ENCODE measurements at regions not wholly inside any gene's neighbourhood (a gene's known extent, or its start where the extent isn't known, plus 50 kb on each side); places are given as distances from the start of the nearest gene placed in this dataset.
"Not testable (repeated sequence)": the region's sequence is repeated elsewhere in the genome, so short reads cannot be mapped to it uniquely, and the experiment has no call there.

DNA sequence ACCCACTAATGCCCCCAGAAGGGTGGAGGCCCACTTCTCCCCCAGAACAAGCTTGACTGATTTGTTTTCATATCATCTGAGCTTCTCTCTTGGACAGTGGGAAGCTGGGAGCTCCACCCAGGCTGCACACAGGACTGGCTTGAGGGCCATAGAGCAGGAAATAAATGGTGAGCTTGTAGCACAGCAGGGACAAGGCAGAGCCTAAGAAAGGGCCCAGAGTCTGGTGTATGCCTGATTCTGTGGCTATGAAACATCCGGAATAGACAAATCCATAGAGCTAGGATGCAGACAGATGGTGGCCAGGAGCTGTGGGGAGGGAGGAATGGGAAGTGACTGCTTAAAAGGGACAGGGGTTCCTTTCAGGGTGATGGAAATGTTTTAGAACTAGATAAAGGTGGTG lies 79.0 kb downstream of the ARL6IP4 start:
- intact Hi-C loops (cut with micrococcal nuclease): no loop called here
- H3K27ac Mint-ChIP-seq: no peak overlapping the region
- H3K36me3 Mint-ChIP-seq (ENCODE audit: low read depth): no peaks in the 10 kb centered on the region
- H3K4me3 Mint-ChIP-seq: no peak overlapping the region
- no peaks in the 10 kb centered on the region for H3K27me3 Mint-ChIP-seq
- no peaks in the 10 kb centered on the region for H3K9me3 Mint-ChIP-seq
- H3K4me1 Mint-ChIP-seq (ENCODE audit: low read depth): peaks cover 36% of the 10 kb centered on the region

DNA sequence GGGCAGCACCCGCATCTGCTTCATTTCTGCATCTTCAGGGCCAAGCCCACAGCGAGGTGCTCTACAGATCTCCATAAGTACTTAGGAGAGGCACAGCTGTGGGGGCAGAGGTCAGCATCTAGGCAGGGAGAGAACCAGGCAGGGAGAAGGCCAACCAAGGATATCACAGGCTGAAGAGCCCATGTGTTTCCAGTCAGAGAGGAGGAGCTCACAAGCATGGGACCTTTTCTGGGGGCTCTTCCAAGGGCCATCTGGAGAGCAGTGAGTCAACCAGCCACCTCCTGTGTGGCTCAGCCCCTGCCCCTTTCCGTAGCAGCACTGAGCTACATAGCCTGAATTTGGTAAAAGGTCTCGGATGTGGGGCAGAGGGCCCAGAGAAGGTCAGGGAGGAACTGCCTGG lies 78.5 kb downstream of the ARL6IP4 start:
- peaks cover 30% of the 10 kb centered on the region for H3K4me1 Mint-ChIP-seq (ENCODE audit: low read depth)
- no peak overlapping the region for H3K4me3 Mint-ChIP-seq
- H3K27ac Mint-ChIP-seq: no peak overlapping the region

DNA sequence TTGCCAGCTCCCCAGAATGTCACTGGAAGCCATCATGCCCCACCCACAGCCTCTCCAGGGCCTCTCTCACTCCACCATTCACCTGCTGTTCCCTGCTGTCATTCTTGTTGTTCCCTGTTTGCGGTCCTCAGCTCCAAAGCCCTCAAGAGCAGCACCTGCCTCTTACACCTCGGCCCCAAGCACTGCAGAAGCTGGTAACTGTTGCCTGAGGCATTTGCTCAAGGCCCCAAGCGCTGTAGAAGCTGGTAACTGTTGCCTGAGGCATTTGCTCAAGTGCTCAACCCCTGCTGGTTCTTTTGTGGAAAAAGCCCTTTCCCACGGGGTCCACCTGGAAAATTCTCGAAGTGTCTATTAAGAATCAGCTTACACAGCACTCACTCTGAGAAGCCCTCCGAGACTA lies 78.0 kb downstream of the ARL6IP4 start:
- no peaks in the 10 kb centered on the region for H3K27me3 Mint-ChIP-seq
- H3K36me3 Mint-ChIP-seq (ENCODE audit: low read depth): no peaks in the 10 kb centered on the region
- intact Hi-C loops (cut with micrococcal nuclease): no loop called here
- no peaks in the 10 kb centered on the region for H3K9me3 Mint-ChIP-seq
- no peak overlapping the region for H3K4me3 Mint-ChIP-seq
- no peak overlapping the region for H3K27ac Mint-ChIP-seq
- peaks cover 25% of the 10 kb centered on the region for H3K4me1 Mint-ChIP-seq (ENCODE audit: low read depth)

More for the DNA sequence above, 78.5 kb downstream of the ARL6IP4 start:
- intact Hi-C loops (cut with micrococcal nuclease): no loop called here
- H3K27me3 Mint-ChIP-seq: no peaks in the 10 kb centered on the region
- H3K36me3 Mint-ChIP-seq (ENCODE audit: low read depth): no peaks in the 10 kb centered on the region
- H3K9me3 Mint-ChIP-seq: no peaks in the 10 kb centered on the region

DNA sequence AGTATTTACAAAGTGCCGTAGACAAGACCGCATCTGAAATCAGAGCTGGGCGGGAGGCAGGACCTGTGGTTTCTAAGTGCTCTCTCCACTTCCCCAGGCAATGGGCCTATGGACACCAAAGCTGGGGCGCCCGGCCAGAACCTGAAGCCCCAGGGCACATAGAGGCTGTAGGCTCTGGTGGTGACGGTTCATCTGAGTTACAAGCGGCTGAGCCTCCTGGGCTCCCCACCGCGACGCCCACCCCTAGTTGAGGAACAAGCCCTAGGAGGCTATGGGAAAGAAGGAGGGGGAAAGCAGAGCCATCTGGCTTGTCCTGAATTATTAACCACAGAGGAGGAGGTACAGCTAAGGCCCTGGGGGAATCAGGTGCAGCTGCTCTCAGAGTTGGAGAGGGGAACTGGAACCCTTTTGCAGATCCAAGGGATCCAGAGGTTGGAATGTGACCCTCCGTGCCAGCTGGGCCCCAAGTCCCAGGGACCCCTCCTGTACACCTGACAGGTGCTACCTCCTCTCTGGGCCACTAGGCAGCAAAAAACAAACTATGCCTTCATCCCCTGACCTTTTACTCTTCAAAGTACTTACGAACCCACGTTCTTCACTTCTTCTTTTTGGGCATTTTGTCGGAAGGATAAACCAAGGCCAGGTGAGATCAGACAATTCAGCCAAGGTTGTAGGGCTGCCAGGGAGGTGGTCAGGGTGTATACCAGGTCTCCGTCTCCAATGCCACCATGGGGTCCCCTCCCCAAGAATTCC lies 77.2 kb downstream of the ARL6IP4 start:
- H3K4me3 Mint-ChIP-seq: no peak overlapping the region
- no peaks in the 10 kb centered on the region for H3K9me3 Mint-ChIP-seq
- no peaks in the 10 kb centered on the region for H3K36me3 Mint-ChIP-seq (ENCODE audit: low read depth)
- H3K4me1 Mint-ChIP-seq (ENCODE audit: low read depth): peaks cover 17% of the 10 kb centered on the region
- intact Hi-C loops (cut with micrococcal nuclease): no loop called here
- H3K27me3 Mint-ChIP-seq: no peaks in the 10 kb centered on the region
- H3K27ac Mint-ChIP-seq: no peak overlapping the region

DNA sequence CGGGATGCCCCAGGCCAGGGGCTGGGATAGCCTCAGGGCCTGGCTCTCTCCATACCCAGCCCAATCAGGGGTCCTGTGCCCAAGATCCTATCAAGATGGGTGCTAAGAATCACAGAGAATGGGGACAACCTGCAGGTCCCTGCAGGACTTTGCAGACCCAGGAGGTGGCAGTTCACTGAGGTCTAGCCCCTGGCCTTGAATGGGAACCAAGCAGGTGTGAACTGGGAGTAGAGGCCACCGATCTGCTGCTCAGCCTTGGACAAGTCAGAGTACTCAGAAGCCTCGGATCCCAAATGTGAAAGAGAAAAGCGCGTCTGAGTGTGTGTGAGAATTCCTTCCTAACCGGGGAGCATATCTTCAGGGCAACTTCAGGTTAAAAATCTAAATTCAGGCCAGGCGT lies 76.2 kb downstream of the ARL6IP4 start:
- no peak overlapping the region for H3K4me3 Mint-ChIP-seq
- H3K27ac Mint-ChIP-seq: no peak overlapping the region
- peaks cover 10% of the 10 kb centered on the region for H3K4me1 Mint-ChIP-seq (ENCODE audit: low read depth)
- H3K36me3 Mint-ChIP-seq (ENCODE audit: low read depth): no peaks in the 10 kb centered on the region
- H3K27me3 Mint-ChIP-seq: no peaks in the 10 kb centered on the region
- H3K9me3 Mint-ChIP-seq: no peaks in the 10 kb centered on the region
- intact Hi-C loops (cut with micrococcal nuclease): no loop called here

DNA sequence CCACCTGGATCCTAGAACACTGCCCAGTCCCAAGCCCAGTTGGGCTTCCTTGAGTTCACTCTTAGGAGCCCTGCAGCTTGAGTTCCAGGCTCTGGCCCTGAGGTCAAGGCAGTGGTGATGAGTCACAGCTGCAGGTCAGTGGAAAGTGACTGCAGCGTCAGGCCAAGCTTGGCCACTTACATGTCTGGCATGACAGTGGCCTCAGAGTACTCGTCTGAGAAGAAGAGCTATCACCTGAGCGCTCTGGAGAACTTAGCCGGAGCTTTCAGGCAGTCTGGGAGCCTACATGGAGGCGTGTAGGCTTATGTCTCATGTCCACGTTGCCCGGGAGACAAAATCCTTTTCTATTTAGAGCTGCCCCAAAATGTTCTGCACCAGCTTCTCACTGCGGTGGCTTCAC lies 75.6 kb downstream of the ARL6IP4 start:
- peaks cover 12% of the 10 kb centered on the region for H3K4me1 Mint-ChIP-seq (ENCODE audit: low read depth)
- H3K27ac Mint-ChIP-seq: no peak overlapping the region

DNA sequence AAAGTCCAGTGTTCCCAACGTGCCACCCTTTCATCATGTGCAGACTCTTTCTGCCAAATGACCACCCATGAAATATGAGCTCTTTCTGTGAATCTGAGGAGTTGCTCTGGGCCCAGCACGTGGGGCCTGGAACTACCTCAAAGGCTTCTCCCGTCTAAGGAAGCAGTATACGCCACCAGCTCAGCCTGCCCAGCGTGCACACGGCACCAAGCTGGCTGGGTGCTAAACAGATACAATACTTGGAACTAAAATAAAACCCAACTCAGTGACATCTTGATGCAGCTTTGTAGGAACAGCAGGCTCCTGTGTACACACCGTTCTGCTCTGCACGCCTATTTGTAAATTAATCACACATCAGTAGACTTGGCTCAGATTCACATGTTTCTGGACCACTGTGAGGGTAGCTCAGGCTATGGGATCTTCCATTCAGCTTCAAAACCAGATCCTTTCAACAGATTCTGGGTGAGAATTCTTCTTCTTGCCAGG lies 74.8 kb downstream of the ARL6IP4 start:
- H3K9me3 Mint-ChIP-seq: no peaks in the 10 kb centered on the region
- H3K4me3 Mint-ChIP-seq: no peak overlapping the region
- intact Hi-C loops (cut with micrococcal nuclease): no loop called here
- H3K27me3 Mint-ChIP-seq: no peaks in the 10 kb centered on the region
- H3K27ac Mint-ChIP-seq: no peak overlapping the region
- no peaks in the 10 kb centered on the region for H3K36me3 Mint-ChIP-seq (ENCODE audit: low read depth)
- peaks cover 12% of the 10 kb centered on the region for H3K4me1 Mint-ChIP-seq (ENCODE audit: low read depth)

More for the DNA sequence above, 75.6 kb downstream of the ARL6IP4 start:
- H3K36me3 Mint-ChIP-seq (ENCODE audit: low read depth): no peaks in the 10 kb centered on the region
- no peak overlapping the region for H3K4me3 Mint-ChIP-seq
- intact Hi-C loops (cut with micrococcal nuclease): no loop called here
- no peaks in the 10 kb centered on the region for H3K9me3 Mint-ChIP-seq
- no peaks in the 10 kb centered on the region for H3K27me3 Mint-ChIP-seq

DNA sequence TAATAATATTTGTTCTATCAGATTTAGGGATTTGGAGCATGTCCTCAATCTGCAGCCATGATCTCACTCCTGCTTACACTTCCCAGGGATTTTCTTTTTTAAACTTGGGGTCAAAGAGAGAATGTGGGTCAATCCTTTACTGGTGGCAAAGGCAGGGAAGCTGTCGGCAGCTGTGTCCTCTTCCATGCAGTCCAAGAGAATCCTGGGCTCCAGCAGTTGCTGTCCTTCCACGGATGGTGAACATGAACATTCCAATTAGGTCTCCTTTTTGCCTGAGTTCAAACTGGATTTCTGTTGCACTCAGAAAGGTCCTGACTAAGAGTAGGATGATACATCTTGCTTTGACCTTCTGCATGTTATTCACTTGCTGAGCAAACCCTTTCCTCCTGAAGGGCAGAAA lies 73.9 kb downstream of the ARL6IP4 start:
- H3K4me3 Mint-ChIP-seq: no peak overlapping the region
- H3K4me1 Mint-ChIP-seq (ENCODE audit: low read depth): peaks cover 8% of the 10 kb centered on the region
- intact Hi-C loops (cut with micrococcal nuclease): no loop called here
- H3K36me3 Mint-ChIP-seq (ENCODE audit: low read depth): no peaks in the 10 kb centered on the region
- no peaks in the 10 kb centered on the region for H3K27me3 Mint-ChIP-seq
- no peaks in the 10 kb centered on the region for H3K9me3 Mint-ChIP-seq
- no peak overlapping the region for H3K27ac Mint-ChIP-seq

DNA sequence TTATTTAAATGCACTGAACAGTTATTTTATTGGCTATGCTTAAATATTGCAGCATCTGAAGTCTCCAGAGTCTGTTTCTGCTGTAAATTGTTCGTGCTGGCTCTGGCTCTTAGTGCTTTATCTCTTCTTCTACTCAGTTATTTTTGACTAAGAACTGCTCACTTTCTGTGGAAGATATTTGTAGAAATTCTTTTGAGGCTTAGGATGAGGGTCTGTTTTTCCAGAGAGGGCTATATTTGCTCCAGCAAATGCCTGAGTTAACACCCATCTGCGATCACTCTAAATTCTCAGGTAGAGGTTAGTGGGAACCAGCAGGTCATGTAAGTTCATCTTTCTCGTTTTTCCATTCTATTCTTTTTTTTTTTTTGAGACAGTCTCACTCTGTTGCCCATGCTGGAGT lies 71.1 kb downstream of the ARL6IP4 start:
- Mint-ChIP-seq H3K9me3 (no peaks in the 10 kb centered on the region), H3K27ac (no peak overlapping the region), H3K36me3 (ENCODE audit: low read depth) (no peaks in the 10 kb centered on the region), H3K4me3 (no peak overlapping the region), H3K27me3 (no peaks in the 10 kb centered on the region), H3K4me1 (ENCODE audit: low read depth) (peaks cover 6% of the 10 kb centered on the region)
- intact Hi-C loops (cut with micrococcal nuclease): no loop called here

DNA sequence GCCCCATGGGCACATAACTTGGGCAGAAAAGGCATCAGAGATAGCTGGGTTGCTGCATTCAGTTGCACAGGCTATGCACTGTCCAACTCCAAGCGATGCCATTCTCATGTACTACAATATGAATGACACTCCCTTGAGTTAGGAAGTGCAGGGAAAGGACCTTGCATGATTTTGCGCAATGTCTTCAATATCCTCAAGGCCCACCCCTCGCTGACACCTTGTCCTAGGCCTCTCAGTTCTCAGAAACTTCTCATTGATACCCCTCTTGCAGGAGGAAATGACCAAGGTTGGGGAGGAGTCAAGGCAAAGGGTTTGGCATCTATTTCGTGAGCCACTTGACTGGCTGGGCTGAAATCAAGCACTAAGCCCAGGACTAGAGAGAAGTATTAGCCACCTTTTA lies 70.4 kb downstream of the ARL6IP4 start:
- Mint-ChIP-seq H3K36me3 (ENCODE audit: low read depth) (no peaks in the 10 kb centered on the region), H3K9me3 (no peaks in the 10 kb centered on the region), H3K27me3 (no peaks in the 10 kb centered on the region), H3K4me1 (ENCODE audit: low read depth) (peaks cover 6% of the 10 kb centered on the region), H3K27ac (no peak overlapping the region), H3K4me3 (no peak overlapping the region)
- intact Hi-C loops (cut with micrococcal nuclease): no loop called here

DNA sequence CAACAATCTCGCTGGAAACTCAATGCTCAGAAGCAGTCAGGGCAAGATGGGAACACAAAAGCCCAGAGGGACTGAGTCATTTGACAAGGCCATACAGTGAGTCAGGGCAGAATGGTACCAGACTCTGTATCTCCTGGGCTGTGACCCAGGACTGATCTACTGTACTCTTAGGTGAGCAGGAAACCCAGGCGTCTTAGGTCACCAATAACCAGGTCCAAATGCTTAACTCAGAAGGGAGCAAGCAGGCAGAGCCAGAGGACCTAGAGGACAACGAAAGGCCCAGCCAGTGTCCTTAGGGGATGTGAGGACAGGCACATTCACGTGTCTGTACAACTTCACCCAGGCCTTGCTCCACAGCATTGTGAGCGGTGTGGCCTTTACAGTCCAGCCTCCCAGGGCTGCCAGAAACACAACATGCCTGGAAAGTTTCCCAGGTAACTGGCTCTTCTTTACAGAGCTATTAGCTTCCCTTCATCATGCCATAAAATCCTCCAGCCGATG lies 69.9 kb downstream of the ARL6IP4 start:
- Mint-ChIP-seq H3K36me3 (ENCODE audit: low read depth) (no peaks in the 10 kb centered on the region), H3K4me1 (ENCODE audit: low read depth) (peaks cover 6% of the 10 kb centered on the region), H3K27ac (no peak overlapping the region), H3K9me3 (no peaks in the 10 kb centered on the region), H3K27me3 (no peaks in the 10 kb centered on the region), H3K4me3 (no peak overlapping the region)
- intact Hi-C loops (cut with micrococcal nuclease): no loop called here

DNA sequence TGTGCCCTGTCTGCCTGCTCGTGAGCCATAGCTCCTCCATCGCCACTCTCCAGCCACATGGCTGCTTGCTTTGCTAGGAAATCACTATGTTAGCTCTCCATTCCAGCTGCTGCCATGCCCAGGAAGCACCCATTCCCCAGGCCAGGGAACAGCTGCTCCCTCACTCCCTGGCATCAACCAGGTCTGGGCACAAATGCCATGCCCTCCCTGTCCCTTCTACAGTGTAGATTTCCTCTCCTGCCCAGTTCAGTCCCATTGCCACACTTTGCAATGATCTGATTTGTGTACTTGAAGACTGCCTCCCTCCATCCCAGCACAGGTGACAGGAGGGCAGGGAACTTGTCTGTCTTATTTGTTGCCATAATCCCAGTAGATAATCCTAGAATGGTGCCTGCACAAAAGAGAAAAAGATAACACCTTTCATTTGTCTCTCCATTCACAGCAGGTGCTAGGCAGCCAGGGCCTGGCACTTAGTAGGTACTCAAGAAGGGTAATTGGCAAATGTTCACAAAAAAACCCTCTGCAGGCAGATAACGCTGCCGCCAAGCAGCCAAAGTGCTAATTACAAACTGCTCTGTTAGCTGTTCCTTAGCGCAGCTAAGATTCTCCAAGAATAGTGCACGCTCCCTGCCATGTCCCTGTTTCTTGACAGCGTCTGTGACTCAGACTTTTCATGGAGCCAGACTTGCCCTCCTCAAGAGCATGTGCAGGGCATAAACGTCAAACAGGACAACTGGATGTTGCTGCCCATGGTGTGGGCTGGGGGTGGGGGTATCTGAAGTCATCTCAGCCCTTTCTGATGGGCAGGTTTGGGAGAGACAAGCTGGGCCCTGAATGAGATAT lies 69.1 kb downstream of the ARL6IP4 start:
- Mint-ChIP-seq H3K4me3 (no peak overlapping the region), H3K27ac (no peak overlapping the region), H3K4me1 (ENCODE audit: low read depth) (peaks cover 6% of the 10 kb centered on the region), H3K36me3 (ENCODE audit: low read depth) (no peaks in the 10 kb centered on the region), H3K27me3 (no peaks in the 10 kb centered on the region), H3K9me3 (no peaks in the 10 kb centered on the region)
- intact Hi-C loops (cut with micrococcal nuclease): no loop called here

DNA sequence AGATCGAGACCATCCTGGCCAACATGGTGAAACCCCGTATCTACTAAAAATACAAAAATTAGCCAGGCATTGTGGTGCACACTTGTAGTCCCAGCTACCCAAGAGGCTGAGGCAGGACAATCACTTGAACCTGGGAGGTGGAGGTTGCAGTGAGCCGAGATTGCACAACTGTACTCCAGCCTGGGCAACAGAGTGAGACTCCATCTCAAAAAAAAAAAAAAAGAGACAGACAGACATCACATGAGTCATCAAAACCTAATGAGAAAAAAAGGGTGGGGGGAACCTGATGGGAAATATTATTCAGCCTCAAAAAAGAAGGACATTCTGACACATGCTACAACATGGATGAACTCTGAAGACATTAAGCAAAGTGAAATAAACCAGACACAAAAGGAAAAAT lies 67.4 kb downstream of the ARL6IP4 start:
- H3K36me3 Mint-ChIP-seq (ENCODE audit: low read depth); H3K27me3 Mint-ChIP-seq; H3K9me3 Mint-ChIP-seq; intact Hi-C loops (cut with micrococcal nuclease); H3K4me3 Mint-ChIP-seq; H3K4me1 Mint-ChIP-seq (ENCODE audit: low read depth); H3K27ac Mint-ChIP-seq: not testable (repeated sequence)

DNA sequence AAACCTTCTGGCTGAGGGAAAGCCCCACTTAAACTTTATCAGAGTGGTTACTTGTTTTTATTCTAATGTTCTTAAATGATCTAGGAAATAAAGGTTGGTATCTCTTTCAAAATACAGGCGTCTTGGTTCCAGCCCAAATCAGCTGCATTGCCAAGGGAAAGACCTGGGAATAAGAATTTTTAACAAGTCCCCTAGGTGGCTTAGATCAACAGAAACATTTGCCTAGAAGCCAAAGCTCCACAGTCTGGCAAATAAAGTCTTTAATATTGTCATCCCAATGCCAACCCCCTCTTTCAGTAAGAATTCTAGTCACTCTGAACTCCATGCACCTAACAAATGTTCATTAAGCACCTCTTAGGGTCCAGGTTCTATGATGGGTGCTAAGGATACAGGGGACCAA lies 66.8 kb downstream of the ARL6IP4 start:
- Mint-ChIP-seq H3K4me1 (ENCODE audit: low read depth) (peaks cover 6% of the 10 kb centered on the region), H3K27me3 (no peaks in the 10 kb centered on the region), H3K4me3 (no peak overlapping the region), H3K36me3 (ENCODE audit: low read depth) (no peaks in the 10 kb centered on the region), H3K27ac (no peak overlapping the region), H3K9me3 (no peaks in the 10 kb centered on the region)
- intact Hi-C loops (cut with micrococcal nuclease): no loop called here

Measured in dendritic cell treated with granulocyte-macrophage colony-stimulating factor and Interleukin-4, amounts not matched to agents 40 ng/mL and 50 ng/mL, for 4 days (primary cell).